Hematopoietic multipotent progenitor cell treated with erythropoietin and hydrocortisone succinate and interleukin-3 and kit ligand, for 6 days (in vitro differentiated cells): ENCODE measurements at regions not wholly inside any gene's neighbourhood (a gene's known extent, or its start where the extent isn't known, plus 50 kb on each side); places are given as distances from the start of the nearest gene placed in this dataset.
A peak's percentile ranks its signal among the peaks of the same experiment; 100 is the strongest.

ENCODE experiments used
- DNase-seq: peaks from one replicate; pipeline ENCODE4 v3.0.0-alpha.2; 2015

DNA sequence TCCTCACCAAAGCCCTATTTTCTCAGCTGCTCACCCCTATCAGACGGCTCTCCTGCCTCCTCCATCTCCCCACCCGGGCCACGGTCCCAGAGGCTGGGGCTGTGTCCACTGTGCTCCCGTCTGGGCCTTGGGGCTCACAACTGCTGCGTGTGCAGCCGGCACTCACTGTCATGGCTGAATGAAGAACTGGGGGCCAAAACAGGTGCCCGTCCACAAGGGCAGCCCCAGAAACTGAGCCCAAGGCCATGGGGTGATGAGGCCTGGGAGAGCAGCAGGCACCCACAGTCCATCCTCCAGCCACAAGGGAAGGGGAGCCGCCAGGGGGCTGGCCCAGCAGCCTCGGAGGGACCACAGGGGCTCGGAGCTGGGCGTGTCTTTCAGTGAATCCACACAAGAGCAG lies 159.5 kb downstream of the DLL1 start:
- DNase-seq = no peak

DNA sequence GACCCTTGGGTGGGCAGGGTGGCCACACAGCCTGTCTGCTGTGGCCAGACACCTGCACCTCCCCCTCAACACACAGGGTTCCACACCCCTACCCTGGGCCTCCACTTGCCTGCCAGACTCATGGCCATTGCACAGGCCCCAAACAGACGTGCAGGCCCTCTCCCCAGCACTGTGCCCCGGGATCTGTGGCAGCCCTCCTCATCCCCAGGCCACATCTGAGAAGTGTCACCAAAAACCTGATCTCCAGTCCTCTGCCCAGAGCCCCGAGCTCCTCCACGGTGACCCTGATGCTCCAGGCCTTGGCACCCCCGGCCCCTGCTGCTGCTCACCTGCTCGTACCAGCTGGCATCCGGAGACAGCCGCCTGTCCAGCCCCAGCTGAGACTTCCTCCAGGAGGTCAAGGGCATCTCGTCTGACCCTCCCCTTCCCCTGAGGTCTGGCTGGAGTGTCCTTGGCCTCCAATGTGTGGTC lies 160.1 kb downstream of the DLL1 start:
- no peak for DNase-seq

DNA sequence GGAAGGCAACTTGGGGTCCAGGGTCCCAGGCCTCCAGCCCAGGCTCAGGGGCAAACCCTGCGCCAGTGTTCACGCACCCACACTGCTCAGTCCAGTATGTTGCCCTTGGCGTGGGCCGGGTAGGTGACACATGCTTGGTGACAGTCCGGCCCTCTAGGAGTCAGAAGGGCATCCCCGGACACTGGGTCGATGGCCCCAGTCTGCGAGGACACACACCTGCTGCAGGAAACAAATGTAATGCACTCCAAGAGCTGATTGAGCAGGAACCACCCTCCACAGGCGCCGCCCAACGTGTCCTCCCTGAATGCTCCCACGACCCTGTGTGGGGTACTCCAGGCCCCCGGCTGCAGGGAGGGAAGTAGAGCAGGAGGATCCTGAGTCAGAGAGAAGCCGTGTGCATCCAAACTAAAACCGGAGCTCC lies 160.7 kb downstream of the DLL1 start:
- no peak for DNase-seq

DNA sequence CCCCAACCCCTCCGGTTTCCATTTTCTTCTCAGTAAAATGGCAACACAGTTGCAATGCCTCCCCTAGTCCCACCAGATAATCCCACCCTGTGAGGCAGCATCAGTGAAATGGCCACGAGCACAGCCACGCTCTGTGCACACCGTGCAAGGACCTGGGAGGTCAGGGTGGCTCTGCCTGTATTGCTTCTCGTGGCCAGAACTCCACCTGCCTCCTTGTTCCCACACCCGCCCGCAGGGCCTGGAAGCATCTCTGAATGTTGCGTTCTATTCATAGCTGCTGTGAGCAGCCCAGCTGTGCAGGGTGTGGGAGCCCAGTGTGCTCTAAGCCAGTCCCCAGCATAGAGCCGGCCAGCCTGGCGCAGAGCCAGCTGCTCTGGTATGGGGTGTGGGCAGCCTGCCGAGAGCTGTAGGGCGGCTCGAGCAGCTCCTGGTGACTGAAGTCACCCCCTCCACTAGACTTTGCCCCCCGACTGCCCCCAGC lies 161.1 kb downstream of the DLL1 start:
- peak; percentile 12 for DNase-seq

DNA sequence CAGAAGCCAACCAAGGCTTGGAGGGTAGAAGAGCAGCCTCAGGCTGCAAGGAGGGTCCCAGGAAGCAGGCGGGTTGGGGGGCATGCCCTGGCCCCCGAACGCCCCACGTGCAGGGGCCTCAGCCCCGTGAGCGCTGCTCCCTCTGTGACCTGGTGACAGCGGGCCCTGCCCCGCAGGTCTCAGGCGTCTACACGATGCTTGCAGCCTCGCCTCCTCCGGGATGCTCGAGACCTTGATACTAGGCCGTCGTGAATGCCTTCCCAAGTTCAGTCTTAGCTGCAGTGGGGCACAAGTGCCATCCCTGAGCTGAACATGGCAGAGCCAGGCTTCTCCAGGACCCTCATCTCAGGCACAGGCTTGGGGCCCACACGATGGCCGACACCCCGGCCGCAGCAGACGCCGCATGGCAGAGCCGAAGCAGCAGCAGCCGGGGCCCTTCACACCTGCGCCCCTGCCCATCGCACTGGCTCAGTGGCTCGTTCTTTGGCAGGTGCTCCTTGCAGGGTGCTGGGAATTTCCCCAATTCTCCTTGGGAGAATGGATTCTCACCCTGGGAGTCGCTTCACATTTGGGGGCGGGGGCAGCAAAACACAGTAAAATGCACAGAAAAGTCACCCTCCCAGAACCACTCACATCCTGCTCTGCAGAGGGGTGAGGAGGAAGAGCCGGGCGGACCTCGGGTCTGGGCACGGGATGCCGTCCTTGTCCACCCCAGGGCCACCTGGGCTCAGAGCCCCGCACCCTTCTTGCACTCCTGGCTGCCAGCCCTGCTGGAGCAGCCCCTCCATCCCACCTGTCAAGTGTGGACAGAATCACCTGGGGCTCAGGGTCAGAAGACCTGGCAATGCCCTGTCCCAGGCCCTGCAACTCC lies 161.8 kb downstream of the DLL1 start:
- DNase-seq = no peak

DNA sequence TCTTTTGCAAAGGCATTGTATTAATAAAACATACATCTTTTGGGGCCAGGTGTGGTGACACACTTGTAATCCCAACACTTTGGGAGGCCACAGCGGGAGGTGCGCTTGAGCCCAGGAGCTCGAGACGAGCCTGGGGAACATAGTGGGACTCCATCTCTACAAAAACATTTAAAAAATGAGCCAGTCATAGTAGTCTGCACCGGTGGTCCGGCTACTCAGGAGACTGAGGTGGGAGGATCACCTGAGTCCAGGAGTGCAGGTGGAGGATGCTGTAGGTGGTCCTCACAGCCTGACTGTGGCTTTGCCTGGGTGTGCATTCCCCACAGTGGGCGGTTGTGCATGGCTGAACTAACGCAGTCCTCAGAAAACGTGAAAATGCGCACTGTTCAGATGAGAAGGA lies 162.5 kb downstream of the DLL1 start:
- DNase-seq = no peak

DNA sequence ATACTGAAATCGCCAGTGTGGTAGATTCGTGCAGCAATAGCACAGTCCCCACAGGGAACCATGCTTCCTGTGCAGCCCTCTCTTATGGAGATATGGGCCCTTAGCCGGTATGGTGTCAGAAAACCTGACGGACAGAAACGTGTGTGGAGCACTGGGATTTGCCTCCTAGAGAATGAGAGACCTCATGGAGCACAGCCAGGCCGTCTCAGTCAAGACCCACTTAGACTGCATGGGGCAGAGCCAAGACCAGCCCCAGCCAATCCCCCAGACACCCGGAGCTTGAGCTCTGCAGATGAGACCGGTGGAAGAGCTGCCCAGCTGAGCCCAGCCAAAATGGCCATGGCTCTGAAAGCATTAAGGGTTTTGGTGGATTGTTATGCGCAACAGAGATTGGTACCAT lies 163.7 kb downstream of the DLL1 start:
- no peak for DNase-seq

DNA sequence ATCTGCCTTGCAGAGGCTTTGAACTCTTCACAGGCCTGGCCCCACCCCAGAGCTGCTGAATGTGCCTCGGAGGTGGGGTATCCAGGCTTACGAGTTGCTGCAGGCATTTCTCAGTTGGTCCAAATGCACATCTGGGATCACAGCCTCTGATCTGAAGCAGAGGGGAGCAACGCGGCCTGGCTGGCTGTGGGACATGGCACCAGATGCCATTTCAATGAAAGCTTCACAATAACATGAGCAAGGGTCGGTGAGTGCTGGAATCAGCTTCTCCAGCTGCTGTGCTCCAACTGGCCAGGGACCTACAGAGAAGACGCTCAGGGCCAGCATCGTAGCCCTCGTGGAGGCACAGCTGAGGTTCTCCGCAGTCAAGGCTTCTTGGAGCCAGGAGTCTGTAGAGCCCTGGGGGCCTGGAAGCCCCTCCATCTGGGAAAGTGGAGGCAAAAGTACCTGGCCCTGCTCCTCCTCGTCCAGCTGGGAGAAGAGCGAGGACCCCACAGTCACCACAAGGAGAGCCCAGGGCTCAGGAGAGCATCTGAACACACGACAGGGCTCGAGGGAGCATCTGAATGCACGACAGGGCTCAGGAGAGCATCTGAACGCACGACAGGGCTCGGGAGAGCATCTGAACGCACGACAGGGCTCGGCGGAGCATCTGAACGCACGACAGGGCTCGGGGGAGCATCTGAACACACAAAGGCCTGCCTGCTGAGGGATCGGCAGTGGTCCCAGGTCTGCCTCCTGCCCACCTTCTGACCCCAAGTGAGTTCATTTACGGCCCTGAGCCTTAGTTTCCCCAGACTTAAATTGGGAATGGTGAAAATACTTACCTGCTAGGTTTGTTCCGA lies 165.2 kb downstream of the DLL1 start:
- no peak for DNase-seq

DNA sequence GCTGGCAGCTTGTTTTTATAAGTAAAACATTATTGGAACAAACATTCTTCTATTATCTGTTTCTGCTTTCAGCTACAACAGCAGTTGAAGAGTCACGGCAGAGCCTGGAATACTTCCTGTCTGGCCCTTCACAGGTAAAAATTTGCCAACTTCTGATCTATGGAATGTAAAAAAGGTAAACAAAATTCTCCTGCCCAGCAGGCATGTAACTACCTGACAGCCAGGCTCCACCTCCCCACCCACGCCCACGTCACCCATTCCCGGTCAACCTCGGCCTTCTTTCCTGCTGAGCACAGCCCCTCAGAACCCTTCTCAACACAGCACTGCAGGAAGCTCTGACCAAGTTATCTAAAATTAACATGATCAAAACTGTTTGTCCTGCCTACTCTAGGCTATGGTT lies 166.0 kb downstream of the DLL1 start:
- no peak for DNase-seq

DNA sequence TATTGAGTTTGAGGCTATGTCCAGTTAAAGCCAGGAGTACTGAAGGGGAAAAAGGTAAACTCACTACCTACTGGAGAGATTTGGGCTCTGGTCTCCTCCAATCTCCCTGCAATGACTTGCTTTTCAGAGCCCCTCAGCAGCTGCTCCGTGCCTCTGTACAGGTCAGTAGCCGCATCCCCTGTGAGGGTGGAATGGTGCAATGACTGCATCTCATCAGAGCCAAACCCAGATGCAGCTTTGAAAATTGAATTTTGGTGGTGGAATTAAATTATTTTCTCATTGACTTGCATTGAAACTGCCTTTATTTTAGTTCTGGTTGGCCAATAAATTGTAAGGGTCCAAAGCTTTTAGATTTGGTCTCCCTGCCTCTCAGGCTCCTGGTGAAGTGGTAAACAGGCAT lies 166.7 kb downstream of the DLL1 start:
- DNase-seq = no peak

DNA sequence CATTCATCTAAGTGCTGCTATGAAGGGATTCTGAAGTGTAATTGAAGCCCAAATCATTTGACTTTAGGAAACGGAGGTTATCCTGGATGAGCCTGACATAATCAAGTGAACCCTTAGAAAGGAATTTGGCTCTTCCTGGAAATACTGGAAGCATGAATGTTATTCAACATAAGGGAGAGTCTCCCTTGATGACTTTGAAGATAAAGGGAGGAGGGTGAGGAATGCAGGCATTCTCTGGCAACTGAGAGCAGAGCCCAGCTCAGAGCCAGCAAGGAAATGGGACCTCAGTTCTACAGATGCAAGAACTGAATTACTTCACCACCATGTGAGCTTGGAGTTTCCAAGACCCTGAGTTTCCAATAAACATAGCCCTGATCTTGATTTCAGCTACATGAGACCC lies 168.2 kb downstream of the DLL1 start:
- no peak for DNase-seq

DNA sequence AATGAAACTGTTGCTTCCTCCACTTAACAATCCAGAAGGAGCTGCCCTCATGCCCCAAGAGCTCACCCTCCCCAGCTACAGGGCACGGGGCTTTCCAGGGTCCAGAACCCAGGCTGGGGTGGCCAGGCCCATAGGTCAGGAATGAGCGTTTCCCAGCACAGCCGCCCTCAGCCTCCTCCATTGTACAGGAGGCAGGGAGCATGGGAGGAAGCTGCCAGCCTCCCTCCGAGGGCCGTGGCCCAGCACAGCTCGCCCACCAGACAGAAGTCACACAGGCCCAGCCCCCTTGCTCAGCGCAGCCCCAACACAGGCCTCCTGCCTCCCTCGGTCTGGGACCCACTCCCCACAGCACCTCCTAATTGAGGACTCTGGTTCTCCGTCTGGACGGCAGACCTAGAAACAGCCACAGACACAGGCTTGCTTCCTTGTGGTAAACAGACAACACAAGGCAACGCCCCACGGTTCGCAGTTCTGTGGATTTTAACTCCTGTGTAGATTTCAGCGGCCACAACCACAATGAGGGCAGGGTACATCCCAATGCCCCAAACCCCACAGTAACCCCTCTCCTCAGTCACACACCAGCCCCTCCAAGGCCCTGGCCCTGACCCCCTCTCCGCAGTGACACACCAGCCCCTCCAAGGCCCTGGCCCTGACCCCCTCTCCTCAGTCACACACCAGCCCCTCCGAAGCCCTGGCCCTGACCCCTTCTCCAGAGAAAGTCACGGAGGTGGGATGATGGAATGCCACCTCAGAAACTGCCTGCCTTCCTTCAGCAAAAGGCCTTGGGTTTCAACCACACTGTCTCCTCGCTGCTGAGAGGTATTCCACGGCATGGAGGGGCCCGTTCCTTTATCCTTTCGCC lies 173.5 kb downstream of the DLL1 start:
- no peak for DNase-seq

DNA sequence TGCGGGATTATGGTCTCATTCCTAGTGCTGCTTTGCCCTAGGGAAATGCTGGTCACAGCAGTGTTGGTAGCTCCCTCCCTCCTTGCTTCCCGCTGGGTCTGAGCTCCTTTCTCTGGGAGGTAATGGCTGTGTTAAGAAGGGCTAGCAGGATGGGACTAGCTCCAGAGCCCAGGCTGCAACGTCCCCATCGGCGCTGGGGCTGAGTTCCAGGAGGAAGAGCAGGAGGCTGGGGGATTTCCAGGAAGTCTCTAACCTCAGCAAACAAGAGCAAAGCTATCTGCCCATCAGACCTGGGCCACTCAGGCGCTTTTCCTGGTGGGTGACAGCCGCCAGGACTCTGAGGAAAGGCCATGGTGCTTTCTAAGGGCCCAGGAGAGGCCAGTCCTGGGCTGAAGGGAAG lies 174.2 kb downstream of the DLL1 start:
- DNase-seq = no peak

DNA sequence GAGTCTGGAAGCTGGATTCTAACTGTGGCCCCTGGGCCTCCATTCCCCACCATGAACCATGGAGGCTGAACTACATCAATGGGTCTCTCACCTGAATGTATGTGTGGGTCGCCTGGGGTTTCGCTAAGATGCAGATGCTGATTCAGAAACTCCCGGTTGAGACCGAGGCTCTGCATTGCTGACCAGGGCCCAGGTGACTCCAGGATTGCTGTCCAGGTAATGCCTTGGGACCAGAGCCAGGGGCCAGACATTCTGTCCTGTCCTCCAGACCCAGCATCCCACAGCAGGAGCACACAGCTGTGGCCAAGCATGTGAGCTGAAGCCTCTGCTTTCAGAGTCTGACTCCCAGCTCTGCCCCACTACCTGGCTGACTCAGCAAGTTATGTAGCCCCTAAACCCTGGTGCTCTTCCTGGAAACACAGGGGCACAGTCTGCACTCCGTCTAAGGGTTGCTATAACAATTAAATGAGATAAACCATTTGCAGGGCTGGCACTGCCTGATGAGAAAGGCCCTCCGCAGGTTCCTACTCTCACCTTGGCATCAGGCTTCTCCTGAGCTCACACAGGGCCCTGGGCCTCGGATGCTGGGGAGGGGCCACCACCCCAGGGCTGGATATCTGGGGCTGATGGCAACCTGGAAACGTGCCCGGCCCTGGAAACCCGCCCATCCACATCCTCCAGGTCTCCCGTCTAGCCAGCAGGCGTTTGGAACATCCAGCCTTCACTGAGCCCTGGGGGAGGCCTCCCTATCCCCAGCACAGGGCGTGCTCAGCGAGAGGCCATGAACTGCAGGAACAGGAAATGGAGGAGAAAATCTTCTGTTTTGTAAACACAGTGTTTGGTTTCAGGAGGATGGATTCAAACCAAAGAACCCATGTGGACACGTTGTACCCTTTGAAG lies 175.7 kb downstream of the DLL1 start:
- no peak for DNase-seq

DNA sequence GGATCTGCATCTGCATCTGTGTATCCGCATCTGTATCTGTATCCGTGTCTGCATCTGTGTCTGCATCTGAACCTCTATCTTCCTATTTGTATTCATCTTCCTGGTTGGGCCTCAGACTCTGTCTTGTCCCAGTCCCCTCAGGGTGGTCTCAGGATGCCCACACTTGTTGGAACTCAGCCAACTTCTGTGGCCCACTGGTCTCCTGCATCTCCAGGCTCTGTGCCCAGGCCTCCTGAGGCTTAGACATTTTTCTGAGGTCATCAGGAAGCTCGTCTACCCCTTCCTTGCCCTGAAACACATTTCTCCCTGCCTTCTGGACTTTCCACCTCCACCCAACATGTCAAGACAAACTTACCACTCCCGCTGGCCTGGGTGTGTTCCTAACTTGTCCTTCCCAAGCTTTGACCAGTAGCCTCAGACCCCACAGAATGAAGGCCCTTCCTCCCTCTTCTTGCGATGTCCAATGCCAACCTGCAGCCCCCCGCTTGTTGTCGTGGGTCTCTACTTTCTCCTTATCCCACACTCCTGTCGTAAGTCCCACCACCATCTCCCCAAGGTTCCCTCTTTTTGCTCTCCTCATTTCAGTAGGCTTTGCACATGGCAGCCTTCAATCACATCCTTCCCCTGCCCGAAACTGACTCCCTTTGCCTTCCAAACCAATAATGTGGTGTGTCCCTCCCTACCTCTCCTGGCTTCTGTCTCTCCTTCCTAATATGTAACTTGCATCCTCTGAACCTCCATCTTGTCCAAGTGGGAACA lies 176.5 kb downstream of the DLL1 start:
- no peak for DNase-seq

DNA sequence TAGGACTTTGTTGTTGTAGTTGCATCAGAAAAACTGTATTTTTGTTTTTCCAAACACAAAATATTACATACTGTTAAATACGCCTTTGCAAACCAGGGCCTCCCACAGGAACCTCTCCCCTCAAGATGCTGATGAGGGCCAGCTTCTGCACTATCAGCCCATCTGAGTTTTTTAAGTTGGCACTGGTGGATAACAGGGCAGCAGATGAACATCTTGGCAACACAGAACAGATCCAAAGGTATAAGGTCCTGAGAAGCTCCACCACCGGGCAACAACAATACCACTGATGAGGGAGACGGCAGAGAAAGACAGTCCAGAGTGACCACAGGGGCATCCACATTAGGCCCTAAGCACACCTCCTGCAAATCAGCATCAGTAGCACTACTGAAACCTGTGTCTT lies 177.7 kb downstream of the DLL1 start:
- DNase-seq = no peak

DNA sequence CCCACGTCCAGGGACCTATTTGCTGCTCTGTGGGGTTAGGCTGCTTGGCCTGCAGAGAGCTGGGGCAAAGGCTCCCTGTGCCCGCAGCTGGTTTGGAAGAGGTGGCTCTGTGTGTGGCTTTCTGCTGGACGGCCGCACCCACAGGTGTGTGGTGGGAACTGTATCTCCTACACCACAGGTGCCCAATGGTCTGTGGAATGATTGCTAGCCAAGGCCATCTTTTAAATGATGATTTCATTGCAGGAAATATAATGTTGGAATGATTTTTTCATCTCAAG lies 178.4 kb downstream of the DLL1 start:
- DNase-seq = no peak

DNA sequence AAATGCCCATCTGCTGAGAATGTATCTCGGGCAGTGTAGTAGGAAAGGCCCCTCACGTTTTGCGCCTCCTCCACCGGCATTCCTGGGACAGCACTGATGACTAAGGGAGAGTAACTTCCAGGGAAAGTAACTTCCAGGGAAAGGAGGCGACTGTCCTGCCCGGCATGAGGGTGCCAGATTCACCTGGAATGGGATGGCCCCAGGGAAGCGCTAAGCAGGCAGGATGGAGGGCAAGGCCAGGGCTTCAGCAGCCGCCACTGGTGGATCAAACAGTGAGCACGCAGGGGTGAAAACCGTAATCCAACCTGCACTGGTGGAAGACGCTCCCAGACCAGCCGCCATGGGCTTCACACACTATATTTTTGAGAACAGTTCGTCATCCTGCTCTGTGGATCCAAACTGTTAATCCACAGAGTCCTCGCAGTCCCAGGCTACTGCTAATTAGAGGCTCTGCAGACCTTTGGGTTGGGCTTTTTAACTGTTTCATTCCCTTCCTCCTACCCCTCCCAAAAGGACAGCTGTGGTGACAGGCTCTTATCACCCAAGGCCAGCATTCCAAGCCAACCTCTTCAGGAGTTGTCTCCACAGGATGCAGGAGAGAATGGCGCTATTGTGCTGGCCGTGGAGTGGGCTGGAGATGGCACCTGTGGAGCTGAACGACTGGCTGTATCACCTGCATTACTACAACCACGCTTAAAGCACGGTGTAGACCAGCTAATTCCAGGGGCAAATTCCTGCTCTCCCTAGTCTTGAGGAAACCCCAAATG lies 178.9 kb downstream of the DLL1 start:
- DNase-seq = no peak

DNA sequence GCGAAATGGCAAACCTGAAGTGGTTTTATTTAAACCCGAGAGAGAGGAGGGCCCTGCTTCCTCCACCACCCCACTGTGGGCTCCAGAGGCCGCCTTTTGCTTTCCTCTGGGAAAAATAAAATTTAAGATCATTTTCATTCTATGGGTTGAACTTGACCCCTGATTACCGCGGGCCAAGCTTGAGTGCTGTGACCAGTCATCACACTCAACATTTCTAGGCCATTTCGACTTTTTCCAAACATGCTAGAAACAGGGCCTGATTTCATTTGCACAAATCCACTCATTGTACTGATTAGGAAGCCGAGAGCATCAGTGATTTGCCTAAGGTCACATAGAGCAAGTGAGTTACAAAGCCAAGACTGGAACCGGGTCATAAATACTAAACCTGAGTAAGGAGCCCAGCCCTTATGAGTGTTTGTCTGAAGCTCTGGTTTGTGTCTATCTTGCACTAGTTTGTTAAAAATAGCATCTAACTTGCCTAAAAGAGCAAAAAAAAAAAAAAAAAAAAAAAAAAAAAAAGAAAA lies 179.7 kb downstream of the DLL1 start:
- DNase-seq = no peak
